ENCODE measurements at regions not wholly inside any gene's neighbourhood (a gene's known extent, or its start where the extent isn't known, plus 50 kb on each side); places are given as distances from the start of the nearest gene placed in this dataset.
"Not testable (repeated sequence)": the region's sequence is repeated elsewhere in the genome, so short reads cannot be mapped to it uniquely, and the experiment has no call there.

- DNase-seq (ENCODE audit: low read depth), result no peak
Measured at GRCh38 chr1:81221564-81221963, 579.2 kb upstream of the ADGRL2 start.

- DNase-seq (ENCODE audit: low read depth), result no peak
Measured at GRCh38 chr1:81220614-81221071, 580.1 kb upstream of the ADGRL2 start.

GRCh38 chr1:81217058-81217457 is 583.7 kb upstream of the ADGRL2 start:
- DNase-seq (ENCODE audit: low read depth), result no peak

- DNase-seq (ENCODE audit: low read depth), result no peak
Measured at GRCh38 chr1:81213279-81213678, 587.5 kb upstream of the ADGRL2 start.

GRCh38 chr1:81209461-81209860 is 591.3 kb upstream of the ADGRL2 start:
- DNase-seq (ENCODE audit: low read depth), result no peak

- no peak for DNase-seq (ENCODE audit: low read depth)
Measured at GRCh38 chr1:81208441-81208840, 592.3 kb upstream of the ADGRL2 start.

GRCh38 chr1:81205956-81206355 is 594.8 kb upstream of the ADGRL2 start:
- DNase-seq (ENCODE audit: low read depth), result no peak

- DNase-seq (ENCODE audit: low read depth), result no peak
Measured at GRCh38 chr1:81201779-81202178, 599.0 kb upstream of the ADGRL2 start.

- no peak for DNase-seq (ENCODE audit: low read depth)
Measured at GRCh38 chr1:81197591-81197990, 603.1 kb upstream of the ADGRL2 start.

- DNase-seq (ENCODE audit: low read depth), result no peak
Measured at GRCh38 chr1:81192647-81193642, 607.8 kb upstream of the ADGRL2 start.

GRCh38 chr1:81190003-81190402 is 610.7 kb upstream of the ADGRL2 start:
- no peak for DNase-seq (ENCODE audit: low read depth)

- no peak for DNase-seq (ENCODE audit: low read depth)
Measured at GRCh38 chr1:81187635-81188034, 613.1 kb upstream of the ADGRL2 start.

- DNase-seq (ENCODE audit: low read depth), result no peak
Measured at GRCh38 chr1:81186261-81186660, 614.5 kb upstream of the ADGRL2 start.

- DNase-seq (ENCODE audit: low read depth), result no peak
Measured at GRCh38 chr1:81183553-81183952, 617.2 kb upstream of the ADGRL2 start.

GRCh38 chr1:81183051-81183450 is 617.7 kb upstream of the ADGRL2 start:
- DNase-seq (ENCODE audit: low read depth), result peak; percentile 67

- no peak for DNase-seq (ENCODE audit: low read depth)
Measured at GRCh38 chr1:81179242-81179641, 621.5 kb upstream of the ADGRL2 start.

GRCh38 chr1:81178431-81179093 is 622.2 kb upstream of the ADGRL2 start:
- not testable (repeated sequence) for DNase-seq (ENCODE audit: low read depth)

GRCh38 chr1:81174811-81175476 is 625.8 kb upstream of the ADGRL2 start:
- no peak for DNase-seq (ENCODE audit: low read depth)

GRCh38 chr1:81174052-81174451 is 626.7 kb upstream of the ADGRL2 start:
- no peak for DNase-seq (ENCODE audit: low read depth)

- no peak for DNase-seq (ENCODE audit: low read depth)
Measured at GRCh38 chr1:81172483-81172882, 628.3 kb upstream of the ADGRL2 start.

- no peak for DNase-seq (ENCODE audit: low read depth)
Measured at GRCh38 chr1:81170721-81171120, 630.0 kb upstream of the ADGRL2 start.

- DNase-seq (ENCODE audit: low read depth), result no peak
Measured at GRCh38 chr1:81165963-81166362, 634.8 kb upstream of the ADGRL2 start.

Data from forelimb muscle (tissue), 1 donor.